Progenitor cell of endocrine pancreas (in vitro differentiated cells): ENCODE measurements at regions not wholly inside any gene's neighbourhood (a gene's known extent, or its start where the extent isn't known, plus 50 kb on each side); places are given as distances from the start of the nearest gene placed in this dataset.

ENCODE experiments used
- DNase-seq: peaks from one replicate; pipeline ENCODE4 v3.0.0; 2021; ENCODE audit warnings: low spot score; ENCODE audit not compliant: unreplicated experiment
- H3K27ac Mint-ChIP-seq: 2 replicates; pipeline ENCODE4 v1.8.0; 2021; ENCODE audit warnings: mild to moderate bottlenecking, moderate library complexity, mixed read lengths
- H3K27me3 Mint-ChIP-seq: 2 replicates; pipeline ENCODE4 v1.8.0; 2021; ENCODE audit warnings: mixed read lengths
- H3K36me3 Mint-ChIP-seq: 2 replicates; pipeline ENCODE4 v1.8.0; 2022; ENCODE audit warnings: mixed read lengths; ENCODE audit not compliant: insufficient read depth
- H3K4me1 Mint-ChIP-seq: 2 replicates; pipeline ENCODE4 v1.8.0; 2021; ENCODE audit warnings: low read depth, mixed read lengths
- H3K4me3 Mint-ChIP-seq: 2 replicates; pipeline ENCODE4 v1.8.0; 2021; ENCODE audit warnings: low read depth, mild to moderate bottlenecking, moderate library complexity, mixed read lengths
- H3K9me3 Mint-ChIP-seq: 2 replicates; pipeline ENCODE4 v1.8.0; 2021; ENCODE audit warnings: low read depth, mixed read lengths
- CTCF ChIP-seq: fragments of 200-600 bp; sonication (generic); IDR thresholded peaks from one replicate; pipeline ENCODE4 v1.5.0; 2021; ENCODE audit warnings: antibody characterized with exemption, mild to moderate bottlenecking; ENCODE audit not compliant: unreplicated experiment

GRCh38 chr15:93894438-93895036, 336.8 kb upstream of the MCTP2 start:
- no peak for TF ChIP-seq CTCF
- H3K4me1 Mint-ChIP-seq, result peaks cover 2% of the 10 kb centered on the region
- no peak overlapping the region for H3K4me3 Mint-ChIP-seq

GRCh38 chr15:93887151-93887550, 344.2 kb upstream of the MCTP2 start:
- no peak for TF ChIP-seq CTCF
- Mint-ChIP-seq H3K27me3 (peaks cover 3% of the 10 kb centered on the region), H3K4me3 (no peak overlapping the region), H3K9me3 (no peaks in the 10 kb centered on the region), H3K36me3 (no peaks in the 10 kb centered on the region), H3K27ac (no peak overlapping the region), H3K4me1 (no peaks in the 10 kb centered on the region)
- DNase-seq, result no peak

More at GRCh38 chr15:93894438-93895036, 336.8 kb upstream of the MCTP2 start:
- DNase-seq, result no peak
- Mint-ChIP-seq H3K36me3 (no peaks in the 10 kb centered on the region), H3K27me3 (peaks cover 8% of the 10 kb centered on the region), H3K9me3 (no peaks in the 10 kb centered on the region), H3K27ac (no peak overlapping the region)

GRCh38 chr15:93882779-93883178, 348.6 kb upstream of the MCTP2 start:
- no peak for TF ChIP-seq CTCF
- no peak overlapping the region for H3K4me3 Mint-ChIP-seq
- H3K4me1 Mint-ChIP-seq, result no peaks in the 10 kb centered on the region
- H3K27me3 Mint-ChIP-seq, result no peaks in the 10 kb centered on the region
- DNase-seq, result no peak
- H3K27ac Mint-ChIP-seq, result no peak overlapping the region
- H3K36me3 Mint-ChIP-seq, result no peaks in the 10 kb centered on the region
- peaks cover 5% of the 10 kb centered on the region for H3K9me3 Mint-ChIP-seq

GRCh38 chr15:93882141-93882540, 349.2 kb upstream of the MCTP2 start:
- no peak overlapping the region for H3K27ac Mint-ChIP-seq
- no peak for TF ChIP-seq CTCF
- peaks cover 5% of the 10 kb centered on the region for H3K9me3 Mint-ChIP-seq
- H3K4me3 Mint-ChIP-seq, result no peak overlapping the region
- H3K36me3 Mint-ChIP-seq, result no peaks in the 10 kb centered on the region
- no peak for DNase-seq
- no peaks in the 10 kb centered on the region for H3K4me1 Mint-ChIP-seq
- no peaks in the 10 kb centered on the region for H3K27me3 Mint-ChIP-seq

GRCh38 chr15:93881310-93881709, 350.1 kb upstream of the MCTP2 start:
- H3K4me3 Mint-ChIP-seq, result no peak overlapping the region
- H3K27ac Mint-ChIP-seq, result no peak overlapping the region
- TF ChIP-seq CTCF, result no peak
- H3K27me3 Mint-ChIP-seq, result no peaks in the 10 kb centered on the region
- no peaks in the 10 kb centered on the region for H3K36me3 Mint-ChIP-seq
- H3K4me1 Mint-ChIP-seq, result no peaks in the 10 kb centered on the region
- peaks cover 5% of the 10 kb centered on the region for H3K9me3 Mint-ChIP-seq
- DNase-seq, result no peak
